ENCODE measurements at regions not wholly inside any gene's neighbourhood (a gene's known extent, or its start where the extent isn't known, plus 50 kb on each side); places are given as distances from the start of the nearest gene placed in this dataset.

- TF ChIP-seq CTCF (IDR thresholded peaks at IDR 0.05; ENCODE audit: insufficient read depth, low read length, poor library complexity, severe bottlenecking) (no peak), EZH2phosphoT487 (conservative IDR thresholded peaks at IDR 0.05; ENCODE audit: low read length) (no peak)
Measured at GRCh38 chr13:108113407-108113806, 101.9 kb downstream of the LIG4 start.

All from SU-DHL-6 (cell line).